ENCODE measurements at regions not wholly inside any gene's neighbourhood (a gene's known extent, or its start where the extent isn't known, plus 50 kb on each side); places are given as distances from the start of the nearest gene placed in this dataset.
"Not testable (repeated sequence)": the region's sequence is repeated elsewhere in the genome, so short reads cannot be mapped to it uniquely, and the experiment has no call there.

- DNase-seq; H3K27ac ChIP-seq; H3K36me3 ChIP-seq; H3K4me3 ChIP-seq; H3K9me3 ChIP-seq; H3K27me3 ChIP-seq; H3K4me1 ChIP-seq; intact Hi-C loops (cut with DNase I): not testable (repeated sequence)
- WGBS (ENCODE audit: insufficient coverage, low coverage, low lambda C conversion rate, missing lambda C conversion rate): no CpG with 5 or more reads among the region's 43 CpGs
- ATAC-seq: peak in 1 of 4 donors; percentile 93
Observed at GRCh38 chrY:17579131-17579955, 300.7 kb downstream of the CDY2B start.

- H3K27ac ChIP-seq; H3K9me3 ChIP-seq; H3K4me3 ChIP-seq; DNase-seq; H3K4me1 ChIP-seq; intact Hi-C loops (cut with DNase I); ATAC-seq; H3K27me3 ChIP-seq; H3K36me3 ChIP-seq: not testable (repeated sequence)
- no CpG with 5 or more reads among the region's 21 CpGs for WGBS (ENCODE audit: insufficient coverage, low coverage, low lambda C conversion rate, missing lambda C conversion rate)
Observed at GRCh38 chrY:17563114-17563513, 316.9 kb downstream of the CDY2B start.

Small RNA genes lying in the stretch of these regions (small RNA-seq; reads per million reads assigned to genes)
- gene RF01518 (0 reads per million in 2 experiments), gene RNU1-128P (0 reads per million in 2 experiments)
